ENCODE measurements at regions not wholly inside any gene's neighbourhood (a gene's known extent, or its start where the extent isn't known, plus 50 kb on each side); places are given as distances from the start of the nearest gene placed in this dataset.
A peak's percentile ranks its signal among the peaks of the same experiment; 100 is the strongest.
"Not testable (repeated sequence)": the region's sequence is repeated elsewhere in the genome, so short reads cannot be mapped to it uniquely, and the experiment has no call there.

DNA sequence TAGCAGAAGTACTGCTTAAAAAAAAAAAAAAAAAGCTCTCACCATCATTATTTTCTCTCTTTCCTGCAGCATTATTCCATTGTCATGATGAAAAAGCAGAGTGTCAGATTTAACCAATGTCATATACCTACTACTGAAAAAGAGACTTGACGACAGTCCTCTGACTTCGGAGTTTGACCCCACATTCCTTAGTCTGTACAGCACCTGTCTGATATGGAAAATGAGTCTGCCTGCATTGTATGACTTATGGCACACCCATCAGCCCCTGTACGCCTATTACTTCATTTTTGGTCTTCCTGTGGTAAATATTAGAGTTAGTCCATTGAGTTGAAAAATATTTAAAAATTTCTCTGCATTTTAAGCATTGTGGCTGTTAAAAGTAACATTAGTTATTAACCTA lies 54.5 kb upstream of the NOX4 start:
- no peak for DNase-seq

DNA sequence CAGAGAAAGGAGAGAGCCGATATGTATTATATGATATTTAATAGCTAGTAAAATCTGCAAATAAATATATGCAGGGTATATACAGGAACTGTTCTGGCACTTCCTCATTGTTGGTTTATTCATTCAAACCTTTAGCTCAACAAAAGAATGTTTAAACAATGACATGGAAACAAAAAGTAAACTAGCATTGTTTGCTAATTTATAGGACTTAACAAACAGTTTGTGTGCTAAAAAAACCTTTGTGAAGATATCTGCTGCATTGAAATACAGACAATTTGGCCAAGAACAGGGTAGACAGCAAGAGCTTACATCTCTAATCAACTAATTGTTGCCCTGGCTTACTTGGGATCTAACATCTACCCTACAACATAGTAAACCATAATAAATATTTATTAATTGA lies 64.6 kb upstream of the NOX4 start:
- DNase-seq = not testable (repeated sequence)

DNA sequence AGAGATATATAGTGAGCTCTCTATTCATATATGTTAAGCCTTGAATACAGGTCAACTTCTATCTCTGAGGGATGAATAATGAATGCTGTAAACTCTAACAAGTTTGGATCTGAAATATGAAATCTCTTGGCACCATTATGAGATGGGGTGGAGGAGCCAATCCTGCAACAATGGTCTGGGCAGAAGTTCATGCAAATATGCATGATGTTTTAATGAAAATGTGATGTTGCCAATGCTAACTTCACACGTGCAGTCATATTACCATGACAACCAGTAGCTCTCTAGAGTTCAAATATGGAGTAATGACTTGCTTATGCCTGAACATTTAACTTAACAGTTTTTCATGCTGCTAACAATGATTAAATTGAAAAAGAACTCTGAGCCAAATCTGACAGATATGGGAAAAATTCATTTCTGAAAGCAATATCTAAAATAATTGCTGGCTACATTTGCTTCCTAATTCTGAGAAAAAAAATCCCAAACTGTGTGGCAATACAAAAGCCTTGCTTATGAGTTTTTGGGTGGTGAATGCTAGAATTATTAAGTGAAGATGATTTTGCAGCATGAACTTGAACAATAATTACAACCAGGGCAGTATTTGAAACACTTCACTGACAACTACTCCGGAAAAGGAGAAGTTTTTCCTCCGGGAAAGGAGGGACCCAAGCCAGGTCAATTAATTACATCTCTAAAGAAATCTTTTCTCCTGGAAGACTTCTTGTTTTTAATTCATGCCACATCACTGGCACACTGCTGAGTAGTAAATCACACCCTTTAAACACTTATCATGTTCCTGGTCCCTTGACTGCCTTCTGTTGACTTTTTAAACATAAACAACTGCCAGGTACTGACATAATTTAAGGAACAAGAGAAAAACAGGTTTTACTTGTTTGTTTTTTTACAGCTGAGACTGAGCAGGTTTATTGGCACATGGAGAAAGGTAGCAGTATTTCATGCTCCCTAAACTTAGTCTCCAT lies 65.8 kb upstream of the NOX4 start:
- DNase-seq = not testable (repeated sequence)

GRCh38 chr11:89560598-89560997 lies 69.4 kb upstream of the NOX4 start:
- not testable (repeated sequence) for DNase-seq

GRCh38 chr11:89562731-89563130 lies 71.6 kb upstream of the NOX4 start:
- not testable (repeated sequence) for DNase-seq

- DNase-seq = no peak
Observed at GRCh38 chr11:89566972-89567371, 75.8 kb upstream of the NOX4 start.

GRCh38 chr11:89569387-89569786 lies 78.2 kb upstream of the NOX4 start:
- DNase-seq = not testable (repeated sequence)

GRCh38 chr11:89571706-89572105 lies 80.5 kb upstream of the NOX4 start:
- not testable (repeated sequence) for DNase-seq

DNA sequence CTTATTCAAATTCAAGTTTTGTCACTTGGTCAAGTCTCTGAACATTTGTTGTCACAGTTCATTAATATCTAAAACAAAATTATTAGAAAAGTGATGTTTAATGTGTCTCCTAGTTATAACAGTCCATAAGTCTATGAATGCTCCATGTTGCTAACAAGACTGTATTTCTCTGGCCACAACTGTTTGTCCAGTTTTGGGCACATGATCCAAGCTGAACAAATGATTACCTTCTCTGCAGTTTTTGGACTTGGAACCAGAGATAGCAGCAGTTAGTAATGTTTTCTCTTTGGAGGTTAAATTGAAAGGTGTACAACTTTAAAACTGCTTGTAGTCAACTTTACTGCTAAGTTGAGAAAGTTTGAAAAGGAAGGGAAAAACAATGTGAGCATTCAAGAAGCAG lies 84.7 kb upstream of the NOX4 start:
- DNase-seq = not testable (repeated sequence)

DNA sequence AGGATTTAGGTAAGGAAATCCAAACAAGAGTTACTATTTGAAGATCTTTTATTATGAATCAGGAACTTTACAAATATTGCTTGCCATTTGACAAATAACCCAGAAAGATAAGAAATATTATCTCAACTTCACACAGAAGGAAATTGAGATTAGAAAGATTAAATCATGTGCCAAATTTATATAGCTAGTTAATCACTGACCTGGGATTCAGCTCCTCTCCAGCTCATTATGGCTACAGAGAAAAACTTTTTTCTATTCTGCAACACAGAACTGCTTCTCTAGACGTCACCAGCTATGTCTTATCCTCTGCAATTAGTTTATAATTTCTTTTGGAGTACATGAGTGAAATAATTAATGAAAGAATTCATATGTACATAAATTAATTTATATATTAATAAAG lies 86.3 kb upstream of the NOX4 start:
- DNase-seq = not testable (repeated sequence)

DNA sequence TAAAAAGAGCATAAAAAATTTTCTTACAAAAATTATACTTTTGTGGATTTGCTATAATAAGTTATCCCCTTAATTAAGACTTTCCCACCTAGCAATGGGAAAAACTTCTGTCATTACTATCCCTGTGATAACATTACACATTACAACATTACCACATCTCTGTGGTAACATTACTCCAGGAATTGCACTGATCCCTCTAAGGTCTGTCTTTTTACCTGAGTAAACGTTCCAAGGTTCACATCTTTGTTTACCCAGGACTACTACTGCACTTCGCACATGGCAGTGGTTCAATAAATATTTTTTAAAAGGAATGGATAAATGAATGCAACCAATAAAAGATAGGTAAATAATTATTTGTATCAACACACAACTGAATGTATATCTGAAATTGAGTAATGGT lies 92.4 kb upstream of the NOX4 start:
- DNase-seq = no peak

DNA sequence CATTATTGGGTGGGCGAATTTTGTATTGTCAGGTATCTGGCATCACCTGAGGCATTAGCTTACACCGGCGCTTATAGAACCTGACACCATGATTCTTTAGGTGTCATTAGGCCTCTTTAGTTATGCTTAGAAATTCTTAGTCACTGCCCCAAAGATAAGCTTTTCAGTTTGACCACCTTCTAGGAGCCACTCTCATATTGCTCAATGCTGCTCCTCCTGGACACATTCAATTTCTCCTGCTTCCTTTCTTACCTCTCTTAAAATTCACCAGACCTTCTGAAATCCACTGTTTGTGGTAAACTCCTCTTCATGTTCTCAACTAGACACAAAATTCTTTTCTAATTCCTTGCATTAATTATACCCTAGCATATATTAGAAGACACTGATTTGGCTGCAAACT lies 93.9 kb upstream of the NOX4 start:
- not testable (repeated sequence) for DNase-seq

DNA sequence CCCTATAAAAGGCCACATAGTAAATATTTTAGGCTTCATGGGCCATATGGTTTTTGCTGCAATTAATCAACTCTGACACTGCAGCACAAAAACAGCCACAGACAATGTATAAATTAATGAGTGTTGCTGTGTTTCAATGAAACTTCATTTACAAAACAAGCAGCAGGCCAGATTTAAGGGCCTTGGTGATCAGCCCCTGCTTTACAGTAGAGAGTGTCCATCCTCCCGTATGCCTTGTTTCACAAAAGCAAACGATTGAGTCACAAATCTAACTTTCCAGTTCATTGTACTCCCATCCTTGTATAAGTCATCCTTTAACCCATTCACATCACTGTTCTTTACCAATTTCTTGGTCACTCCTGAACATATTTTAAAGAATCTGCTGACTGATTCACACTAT lies 94.3 kb upstream of the NOX4 start:
- not testable (repeated sequence) for DNase-seq

DNA sequence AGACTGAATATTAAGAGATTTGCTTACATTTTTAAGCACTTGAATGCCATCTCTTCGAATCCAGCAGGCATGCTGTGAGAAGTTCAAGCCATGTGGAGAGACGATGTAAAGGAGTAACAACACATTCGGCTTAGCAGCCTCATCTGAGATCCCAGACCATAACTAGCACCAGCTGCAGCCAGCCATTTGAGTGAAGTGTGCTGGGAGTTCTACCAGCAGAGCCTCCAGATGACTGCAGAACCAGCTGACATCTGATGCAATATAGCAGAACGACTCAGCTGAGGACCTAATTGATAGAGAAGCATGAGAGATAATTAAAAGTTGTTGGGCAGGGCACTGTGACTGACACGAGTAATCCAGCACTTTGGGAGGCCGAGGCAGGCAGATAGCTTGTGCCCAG lies 98.2 kb upstream of the NOX4 start:
- DNase-seq = not testable (repeated sequence)

DNA sequence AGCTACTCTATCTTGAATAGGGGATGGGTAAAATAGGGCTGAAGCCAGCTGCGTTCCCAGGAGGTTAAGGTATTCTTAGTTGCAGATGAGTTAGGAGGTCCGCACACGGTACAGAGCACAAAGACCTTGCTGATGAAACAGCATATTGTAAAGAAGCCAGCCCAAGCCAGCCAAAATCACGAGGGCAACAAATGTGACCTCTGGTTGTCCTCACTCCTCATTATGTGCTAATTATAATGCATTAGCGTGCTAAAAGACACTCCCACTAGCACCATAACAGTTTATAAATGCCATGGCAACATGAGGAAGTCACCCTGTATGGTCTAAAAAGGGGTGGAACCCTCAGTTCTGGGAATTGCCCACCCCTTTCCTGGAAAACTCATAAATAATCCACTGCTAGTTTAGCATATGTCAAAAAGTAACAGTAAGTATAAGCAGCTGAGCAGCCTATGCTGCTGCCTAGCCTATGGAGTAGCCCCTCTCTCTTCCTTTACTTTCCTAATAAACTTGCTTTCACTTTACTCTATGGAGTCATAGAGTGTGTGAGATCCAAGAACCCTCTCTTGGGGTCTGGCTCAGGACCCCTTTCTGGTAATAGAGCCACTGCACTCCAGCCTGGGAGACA lies 98.9 kb upstream of the NOX4 start:
- not testable (repeated sequence) for DNase-seq

- not testable (repeated sequence) for DNase-seq
Observed at GRCh38 chr11:89601263-89601662, 108.8 kb upstream of the TRIM77 start.

GRCh38 chr11:89604281-89604680 lies 105.8 kb upstream of the TRIM77 start:
- no peak for DNase-seq

DNA sequence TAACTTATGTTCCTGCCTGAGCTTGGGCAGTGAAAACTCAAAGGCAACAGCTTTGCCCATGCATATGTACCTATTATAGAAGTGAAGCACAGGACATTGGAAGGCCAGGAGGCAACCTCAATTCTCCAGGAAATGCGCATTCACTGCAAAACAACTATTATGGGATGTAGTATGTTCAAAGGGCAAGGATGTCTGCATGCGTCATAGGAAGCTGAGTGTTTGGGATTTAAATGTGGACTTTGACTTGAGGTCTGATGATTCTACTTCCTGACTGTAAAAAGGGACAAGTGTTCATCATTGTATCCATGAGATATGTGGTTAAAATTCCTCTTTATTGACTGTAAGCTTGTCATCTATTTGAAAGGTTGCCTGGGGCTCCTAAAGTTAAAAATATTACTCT lies 103.3 kb upstream of the TRIM77 start:
- peak in 1 of 2 experiments; percentile 49 for DNase-seq

DNA sequence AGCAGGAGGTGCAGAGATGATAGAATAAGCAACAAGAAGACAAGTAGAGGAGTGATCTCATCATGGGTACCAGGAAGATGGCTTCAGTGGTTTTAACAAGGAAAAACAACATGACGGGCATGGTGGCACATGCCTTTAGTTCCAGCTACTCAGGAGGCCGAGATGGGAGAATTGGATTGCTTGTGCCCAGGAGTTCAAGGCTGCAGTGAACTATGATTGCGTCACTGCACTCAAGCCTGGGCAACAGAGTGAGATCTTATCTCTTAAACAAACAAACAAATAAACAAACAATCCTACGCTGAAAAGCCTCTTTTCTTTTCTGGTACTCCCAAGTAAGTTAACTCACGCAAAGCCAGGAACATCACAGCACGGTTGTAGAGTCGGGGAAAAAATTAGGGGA lies 102.6 kb upstream of the TRIM77 start:
- DNase-seq = not testable (repeated sequence)

GRCh38 chr11:89608234-89608966 lies 101.7 kb upstream of the TRIM77 start:
- no peak for DNase-seq

GRCh38 chr11:89612096-89612495 lies 98.0 kb upstream of the TRIM77 start:
- DNase-seq = no peak

GRCh38 chr11:89613911-89614310 lies 96.2 kb upstream of the TRIM77 start:
- DNase-seq = no peak

GRCh38 chr11:89614428-89614827 lies 95.7 kb upstream of the TRIM77 start:
- DNase-seq = peak in 1 of 2 experiments; percentile 7
